ENCODE measurements at regions not wholly inside any gene's neighbourhood (a gene's known extent, or its start where the extent isn't known, plus 50 kb on each side); places are given as distances from the start of the nearest gene placed in this dataset.

DNA sequence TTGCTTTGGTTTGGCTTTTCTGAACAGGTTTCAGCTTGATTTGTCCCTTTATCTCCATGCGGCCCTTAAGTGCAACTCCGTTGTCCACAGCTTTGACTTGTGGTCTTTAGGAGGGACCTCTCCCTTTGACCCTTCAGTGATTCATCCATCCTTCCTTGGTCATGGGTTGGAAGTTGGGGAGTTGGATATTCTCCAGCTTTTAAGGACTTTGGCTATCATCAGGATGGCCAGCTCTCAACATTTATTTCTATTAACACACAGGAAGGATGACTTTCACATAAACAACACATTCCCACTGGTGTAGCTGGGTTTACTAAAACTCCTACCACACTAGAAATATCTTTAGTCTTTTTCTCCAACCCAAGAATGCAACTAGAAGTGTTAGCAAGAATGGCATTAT is 50.9 kb upstream of the E2F7 start:
- H3K79me2 ChIP-seq (ENCODE audit: control insufficient read depth, insufficient read depth, low read length, unreplicated experiment): no peaks in the 10 kb centered on the region
- H3K27ac ChIP-seq (ENCODE audit: low read depth, low read length): peak overlapping the region; percentile 73
- no peaks in the 10 kb centered on the region for H3K27me3 ChIP-seq (ENCODE audit: insufficient read depth, low read length)
- H3K4me3 ChIP-seq (ENCODE audit: low read depth, low read length): no peak overlapping the region; the same call in 1 of the 2 replicates
- peaks cover 67% of the 10 kb centered on the region for H3K4me1 ChIP-seq (ENCODE audit: control insufficient read depth, insufficient read depth, low read length, unreplicated experiment)
- H2AFZ ChIP-seq (ENCODE audit: low read length, unreplicated experiment): no peak overlapping the region
- no peaks in the 10 kb centered on the region for H3K36me3 ChIP-seq (ENCODE audit: insufficient read depth, low read length)

DNA sequence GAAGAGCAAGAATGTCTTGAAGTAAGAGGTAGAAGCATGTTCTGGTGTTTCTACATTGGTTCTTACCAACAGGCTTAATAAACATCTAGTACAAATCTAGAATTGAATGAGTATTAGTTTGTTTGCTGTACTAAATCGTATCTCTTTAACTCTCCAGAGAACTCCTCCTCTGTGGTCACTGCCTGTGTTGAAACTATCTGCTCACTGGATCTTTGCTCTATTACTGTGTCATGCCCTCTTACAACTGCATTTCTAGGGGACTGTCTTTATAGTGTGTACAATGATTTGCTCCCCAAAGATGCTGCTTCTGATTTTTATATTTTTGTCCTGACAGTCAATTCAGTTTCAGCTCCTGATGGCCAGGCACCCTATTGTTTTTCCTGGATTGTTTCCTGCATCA is 50.1 kb upstream of the E2F7 start:
- no peaks in the 10 kb centered on the region for H3K27me3 ChIP-seq (ENCODE audit: insufficient read depth, low read length)
- no peaks in the 10 kb centered on the region for H3K36me3 ChIP-seq (ENCODE audit: insufficient read depth, low read length)
- no peaks in the 10 kb centered on the region for H3K79me2 ChIP-seq (ENCODE audit: control insufficient read depth, insufficient read depth, low read length, unreplicated experiment)
- H3K4me3 ChIP-seq (ENCODE audit: low read depth, low read length): no peak overlapping the region
- H3K4me1 ChIP-seq (ENCODE audit: control insufficient read depth, insufficient read depth, low read length, unreplicated experiment): peaks cover 59% of the 10 kb centered on the region
- H3K27ac ChIP-seq (ENCODE audit: low read depth, low read length): peak overlapping the region; percentile 73
- H2AFZ ChIP-seq (ENCODE audit: low read length, unreplicated experiment): no peak overlapping the region
